ENCODE measurements at regions not wholly inside any gene's neighbourhood (a gene's known extent, or its start where the extent isn't known, plus 50 kb on each side); places are given as distances from the start of the nearest gene placed in this dataset.
"Not testable (repeated sequence)": the region's sequence is repeated elsewhere in the genome, so short reads cannot be mapped to it uniquely, and the experiment has no call there.

- DNase-seq (ENCODE audit: low read depth) = no peak
Observed at GRCh38 chr9:12997009-12997408, 222.2 kb downstream of the LURAP1L start.

- DNase-seq (ENCODE audit: low read depth) = no peak
Observed at GRCh38 chr9:13001989-13002580, 227.3 kb downstream of the LURAP1L start.

DNA sequence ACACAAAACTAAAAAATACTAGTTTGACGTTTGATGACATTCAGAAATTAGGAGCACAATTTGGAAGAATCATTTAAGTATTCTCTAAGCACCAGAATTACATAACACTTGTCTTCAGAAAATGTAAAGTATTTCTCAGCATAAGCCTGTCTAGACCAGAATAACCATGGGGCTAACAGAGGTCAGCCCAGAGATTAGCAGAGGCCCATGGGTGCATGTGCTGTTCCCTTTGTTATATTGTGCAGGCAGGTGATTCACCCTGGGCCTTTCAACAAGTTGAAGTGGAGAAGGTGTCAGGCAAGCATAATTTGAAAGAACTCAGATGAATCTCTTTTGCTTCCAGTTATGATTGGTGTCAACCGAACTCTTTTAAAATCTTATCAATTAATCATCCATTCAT is 227.9 kb downstream of the LURAP1L start:
- no peak for DNase-seq (ENCODE audit: low read depth)

DNA sequence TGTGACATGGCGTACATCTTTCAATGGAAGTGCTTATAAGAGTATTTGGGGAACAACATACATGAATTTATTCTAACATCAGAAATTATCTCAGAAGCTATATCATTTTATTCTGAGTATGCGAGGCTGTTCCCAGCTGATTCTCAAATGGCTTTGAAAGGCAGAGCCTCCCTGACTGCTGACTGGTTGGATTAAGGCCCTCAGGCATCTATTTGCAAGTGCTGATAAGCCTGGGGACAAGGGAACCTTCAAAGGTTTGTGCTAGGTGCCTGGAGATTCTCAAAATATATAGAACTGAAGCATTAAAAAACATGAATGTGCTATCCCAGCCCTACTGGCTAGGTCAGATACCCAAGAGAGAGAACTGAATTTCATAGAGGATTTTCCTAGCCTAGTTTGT is 235.1 kb downstream of the LURAP1L start:
- DNase-seq (ENCODE audit: low read depth) = no peak

DNA sequence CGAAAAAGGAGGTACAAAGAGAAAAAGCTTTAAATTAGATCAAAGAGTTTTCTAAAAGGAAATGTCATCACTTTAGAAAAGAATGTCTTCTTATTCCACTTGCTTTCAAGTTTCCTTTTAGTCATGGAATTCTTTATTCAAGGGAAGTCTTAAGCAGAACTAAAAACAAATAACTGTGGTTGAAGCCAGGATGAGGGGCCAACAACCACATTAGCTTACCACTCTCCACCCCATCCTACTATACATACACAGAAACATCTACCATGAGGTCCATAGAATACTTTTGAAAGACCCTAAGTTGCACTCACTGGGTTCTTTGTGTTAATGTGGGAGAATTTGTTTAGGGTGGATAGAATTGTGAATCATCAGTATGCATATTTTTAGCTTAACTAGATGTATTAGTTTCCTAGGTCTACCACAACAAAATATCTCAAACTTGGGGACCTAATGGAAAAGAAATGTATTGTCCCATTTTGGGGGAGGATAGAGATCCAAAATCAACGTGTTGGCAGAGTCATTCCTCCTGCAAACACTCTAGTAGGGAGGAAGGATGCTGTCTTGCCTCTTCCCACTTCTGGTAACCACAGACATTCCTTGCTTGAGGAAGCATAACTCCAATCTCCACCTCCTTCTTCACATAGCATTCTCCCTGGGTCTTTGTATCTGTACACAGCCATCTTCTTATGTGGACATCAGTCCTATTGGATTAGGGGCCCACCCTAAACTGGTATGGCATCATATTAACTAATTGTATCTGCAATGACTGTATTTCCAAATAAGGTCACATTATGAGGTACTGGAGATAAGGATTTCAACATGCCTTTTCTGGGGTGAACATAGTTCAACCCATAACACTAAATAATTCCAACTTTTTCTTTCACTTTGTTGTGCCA is 239.4 kb downstream of the LURAP1L start:
- DNase-seq (ENCODE audit: low read depth) = no peak

- no peak for DNase-seq (ENCODE audit: low read depth)
Observed at GRCh38 chr9:13017260-13017659, 242.4 kb downstream of the LURAP1L start.

DNA sequence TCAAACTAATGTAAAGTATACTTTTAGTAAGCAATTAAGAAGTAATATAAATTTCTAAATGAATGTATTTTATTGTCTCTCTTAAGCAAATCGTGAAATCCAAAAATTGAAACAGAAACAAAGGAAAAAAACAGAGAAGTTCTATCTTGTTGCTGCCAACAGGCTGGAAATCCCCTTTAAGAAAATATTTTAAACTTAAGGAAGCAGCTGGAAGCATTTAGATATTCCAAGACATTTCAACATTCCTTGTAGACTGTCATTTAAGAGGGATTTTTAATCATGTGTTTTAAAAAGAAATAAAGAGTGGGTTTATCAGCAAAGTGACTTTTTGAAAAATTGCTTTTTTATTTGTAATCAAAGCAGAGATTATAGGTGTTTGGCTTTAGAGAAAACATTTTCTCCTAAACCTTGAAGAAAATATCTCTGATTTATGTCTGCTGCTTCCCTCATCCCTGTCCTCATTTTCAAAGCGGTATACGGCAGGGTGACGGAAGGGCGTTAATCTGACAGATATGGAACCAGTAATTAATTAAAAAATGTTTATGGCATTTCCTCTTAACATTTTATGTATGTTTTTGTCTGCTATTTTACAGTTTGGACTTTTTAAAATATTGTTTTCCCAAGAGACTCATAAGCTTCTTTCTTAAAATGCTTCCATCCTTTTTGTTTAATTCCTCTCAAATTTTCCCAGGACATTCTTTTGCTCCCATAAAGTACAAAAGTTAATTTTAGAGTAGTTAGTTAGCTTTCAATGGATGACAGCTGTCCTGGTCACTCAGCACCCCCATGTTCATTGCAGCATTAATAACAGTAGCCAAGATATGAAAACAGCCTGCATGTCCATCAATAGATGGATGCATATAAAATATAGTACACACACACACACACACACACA is 245.6 kb downstream of the LURAP1L start:
- no peak for DNase-seq (ENCODE audit: low read depth)

DNA sequence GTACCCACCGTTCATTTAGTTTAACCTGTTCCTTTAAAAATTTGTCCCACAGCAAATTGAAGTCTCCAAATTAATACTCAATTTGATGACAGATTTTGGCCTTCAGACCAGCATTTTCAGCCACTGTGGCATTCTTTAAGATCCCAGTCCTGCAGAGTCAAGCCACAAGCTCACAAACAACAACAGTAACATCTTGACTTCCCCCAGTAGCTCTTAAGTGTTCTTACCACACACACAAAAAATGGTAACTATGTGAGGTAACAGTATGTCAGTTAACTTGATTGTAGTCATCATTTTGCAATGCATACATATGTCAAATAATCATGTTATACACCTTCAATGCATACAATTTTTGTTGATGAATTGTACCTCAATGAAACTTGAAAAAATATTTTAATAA is 247.9 kb downstream of the LURAP1L start:
- DNase-seq (ENCODE audit: low read depth) = no peak

DNA sequence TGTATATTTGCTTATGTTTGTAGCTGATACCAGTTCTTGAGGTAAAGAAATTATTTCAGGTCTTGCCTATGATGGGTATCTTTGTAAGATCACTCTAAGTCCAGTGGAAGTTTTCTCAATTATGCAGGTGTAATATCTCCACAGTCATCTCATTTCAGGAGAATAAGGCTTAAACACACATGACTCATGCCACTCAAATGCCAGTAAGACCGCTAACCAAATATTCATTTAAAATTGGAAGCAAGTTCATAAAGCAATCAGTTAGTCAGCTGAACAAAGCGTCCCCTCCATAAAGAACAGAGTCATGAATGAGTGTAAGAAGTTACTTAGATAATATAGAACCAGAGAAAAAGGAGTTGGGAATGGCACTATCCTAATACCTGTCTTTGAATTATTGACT is 248.7 kb downstream of the LURAP1L start:
- DNase-seq (ENCODE audit: low read depth) = no peak

DNA sequence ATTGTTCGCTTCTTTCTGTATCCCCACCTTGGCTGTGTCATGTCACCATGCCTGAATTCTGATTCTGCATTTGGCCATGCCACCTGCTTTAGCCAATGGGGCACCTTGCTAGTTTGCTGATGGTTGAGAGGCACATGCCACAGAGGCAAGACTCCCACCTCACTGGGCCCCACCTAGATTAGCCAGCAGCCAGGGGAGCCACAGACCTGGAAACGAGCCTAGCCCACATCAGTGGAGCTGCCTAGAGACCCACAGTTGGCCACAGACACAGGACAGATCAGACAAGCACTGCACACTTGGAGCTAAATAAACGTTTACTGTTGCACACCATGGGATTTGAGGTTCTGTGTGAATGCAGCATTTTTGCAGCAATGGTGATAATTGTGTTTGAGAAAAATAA is 252.1 kb downstream of the LURAP1L start:
- DNase-seq (ENCODE audit: low read depth) = no peak

- no peak for DNase-seq (ENCODE audit: low read depth)
Observed at GRCh38 chr9:13027879-13028278, 251.6 kb downstream of the MPDZ start.

DNA sequence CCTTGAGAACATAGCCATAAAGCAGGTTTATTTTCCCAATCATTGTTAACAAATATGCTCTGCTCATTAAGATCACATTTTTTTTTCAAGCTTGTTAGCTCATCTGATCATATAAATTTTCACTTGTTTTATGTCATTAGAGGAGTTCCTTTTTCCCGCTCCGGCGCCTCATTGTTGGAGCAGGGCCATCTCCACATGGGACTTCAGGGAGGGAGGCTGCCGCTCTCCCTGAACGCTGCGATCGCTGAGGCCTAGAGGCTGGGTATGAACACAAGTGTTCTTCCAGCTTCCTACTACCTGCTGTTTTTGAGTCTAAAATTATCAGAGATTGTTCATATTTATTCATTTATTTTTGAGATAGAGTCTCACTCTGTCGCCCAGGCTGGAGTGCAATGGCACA is 246.9 kb downstream of the MPDZ start:
- no peak for DNase-seq (ENCODE audit: low read depth)

GRCh38 chr9:13033959-13034693 is 245.4 kb downstream of the MPDZ start:
- DNase-seq (ENCODE audit: low read depth) = no peak

- no peak for DNase-seq (ENCODE audit: low read depth)
Observed at GRCh38 chr9:13034694-13035002, 244.8 kb downstream of the MPDZ start.

GRCh38 chr9:13035822-13036221 is 243.7 kb downstream of the MPDZ start:
- DNase-seq (ENCODE audit: low read depth) = no peak

GRCh38 chr9:13037808-13038207 is 241.7 kb downstream of the MPDZ start:
- not testable (repeated sequence) for DNase-seq (ENCODE audit: low read depth)

- no peak for DNase-seq (ENCODE audit: low read depth)
Observed at GRCh38 chr9:13047827-13048587, 231.5 kb downstream of the MPDZ start.

DNA sequence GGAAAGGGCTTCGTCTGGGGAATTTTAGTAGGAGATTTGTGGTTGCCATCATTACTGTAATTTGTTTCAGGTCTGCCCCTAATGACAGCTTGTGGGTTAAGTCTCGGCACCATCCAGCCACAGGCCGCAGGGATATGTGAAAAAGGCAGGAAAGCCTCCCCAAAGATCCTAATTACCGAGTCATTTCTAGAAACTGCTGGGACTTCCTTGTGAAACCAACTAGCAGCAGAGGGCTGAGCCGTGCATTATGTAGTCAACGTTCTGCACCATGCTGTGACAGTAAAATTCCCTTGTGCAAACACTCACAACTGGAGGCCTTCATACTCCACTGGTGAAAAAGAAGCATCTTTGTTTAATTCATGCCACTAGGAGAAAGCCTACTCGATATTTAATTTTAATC is 230.3 kb downstream of the MPDZ start:
- DNase-seq (ENCODE audit: low read depth) = no peak

DNA sequence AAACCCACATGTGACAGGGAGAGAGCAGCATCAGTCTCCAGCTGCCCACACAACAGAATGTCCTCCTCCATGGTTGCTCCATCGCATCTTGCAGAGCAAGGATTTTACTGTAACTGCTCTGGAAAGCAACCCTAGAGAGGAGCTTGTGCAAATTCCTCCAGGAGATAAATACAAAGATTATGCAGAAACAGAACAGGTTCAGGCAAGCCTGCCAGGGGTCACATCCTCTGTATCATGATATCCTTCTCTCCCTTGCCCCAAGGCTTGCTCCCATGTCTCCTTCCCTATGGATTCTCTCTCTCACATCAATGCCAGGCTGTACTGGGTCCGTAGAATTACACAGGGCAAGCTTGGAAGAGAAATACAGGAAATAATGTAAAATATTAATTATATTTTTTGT is 226.0 kb downstream of the MPDZ start:
- no peak for DNase-seq (ENCODE audit: low read depth)

DNA sequence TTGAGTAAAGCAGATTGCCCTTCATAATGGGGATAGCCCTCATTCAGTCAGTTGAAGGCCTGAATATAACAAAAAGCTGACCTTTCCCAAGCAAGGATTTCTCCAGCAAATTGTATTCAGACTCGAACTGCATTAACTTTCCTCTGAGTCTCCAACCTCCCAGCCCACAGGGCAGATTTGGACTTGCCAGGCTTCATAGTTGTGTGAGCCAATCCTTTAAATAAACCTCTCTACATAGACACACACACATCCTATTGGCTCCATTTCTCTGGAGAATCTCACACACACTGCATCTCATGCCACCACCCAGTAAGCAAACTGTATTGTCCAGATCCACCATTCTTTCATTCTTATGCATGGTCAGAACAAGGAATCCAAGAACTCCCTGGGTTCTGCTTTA is 225.1 kb downstream of the MPDZ start:
- no peak for DNase-seq (ENCODE audit: low read depth)
